SK-N-SH (cell line): ENCODE measurements at regions not wholly inside any gene's neighbourhood (a gene's known extent, or its start where the extent isn't known, plus 50 kb on each side); places are given as distances from the start of the nearest gene placed in this dataset.

Experiments
- CTCF ChIP-seq: fragments of 200-600 bp; sonication (generic); IDR thresholded peaks from 2 replicates; pipeline ENCODE4 v1.6.1; 2017; ENCODE audit warnings: antibody characterized with exemption, mild to moderate bottlenecking, moderate library complexity
- EP300 ChIP-seq, 2 experiments: IDR thresholded peaks; 2 replicates each; pipeline versions ENCODE4 v1.4.0 to v1.6.1; 2012; ENCODE audit warnings: borderline replicate concordance in 1 of 2, low read depth in 1 of 2, low read length in 1 of 2
- JUND ChIP-seq: IDR thresholded peaks from 2 replicates; pipeline ENCODE4 v1.4.0; 2012
- MAX ChIP-seq: IDR thresholded peaks from 2 replicates; pipeline ENCODE4 v1.4.0; 2012; ENCODE audit warnings: low read depth
- NRF1 ChIP-seq: IDR thresholded peaks from 2 replicates; pipeline ENCODE4 v1.6.1; 2012; ENCODE audit warnings: low read depth, mild to moderate bottlenecking, low read length
- REST ChIP-seq: IDR thresholded peaks from 2 replicates; pipeline ENCODE4 v1.6.1; 2012; ENCODE audit warnings: mild to moderate bottlenecking, low read depth, low read length, moderate library complexity
- RFX5 ChIP-seq: IDR thresholded peaks from 2 replicates; pipeline ENCODE4 v1.6.1; 2012; ENCODE audit warnings: mild to moderate bottlenecking, improper control_type of control experiment, low read length
- RXRA ChIP-seq: IDR thresholded peaks from 2 replicates; pipeline ENCODE4 v1.4.0; 2012; ENCODE audit warnings: low read depth, mild to moderate bottlenecking, borderline replicate concordance
- TAF1 ChIP-seq: IDR thresholded peaks from 2 replicates; pipeline ENCODE4 v1.6.1; 2012; ENCODE audit warnings: low read depth, mild to moderate bottlenecking, low read length, moderate library complexity, borderline replicate concordance

GRCh38 chr12:84355561-84355960, 557.0 kb downstream of the SLC6A15 start:
- TF ChIP-seq EP300 (IDR thresholded peaks at IDR 0.05; ENCODE audit: borderline replicate concordance in 1 of 2, low read depth in 1 of 2, low read length in 1 of 2), result no peak
- no peak for TF ChIP-seq TAF1
- TF ChIP-seq CTCF, result no peak
- TF ChIP-seq JUND, result no peak
- no peak for TF ChIP-seq RXRA
- TF ChIP-seq MAX, result no peak
- TF ChIP-seq NRF1, result no peak
- TF ChIP-seq REST, result no peak
- TF ChIP-seq RFX5, result no peak
